Mesothelial cell of epicardium (in vitro differentiated cells): ENCODE measurements at regions not wholly inside any gene's neighbourhood (a gene's known extent, or its start where the extent isn't known, plus 50 kb on each side); places are given as distances from the start of the nearest gene placed in this dataset.

Experiments used
- DNase-seq, 2 experiments: peaks; one replicate each; pipeline ENCODE4 v3.0.0; 2021; ENCODE audit warnings: low spot score in 2 of 2; ENCODE audit not compliant: unreplicated experiment in 2 of 2
- H3K27ac Mint-ChIP-seq: 2 replicates; pipeline ENCODE4 v1.8.0; 2021; ENCODE audit warnings: mixed read lengths
- H3K27me3 Mint-ChIP-seq: 2 replicates; pipeline ENCODE4 v1.8.0; 2021; ENCODE audit warnings: low read depth, mixed read lengths
- H3K36me3 Mint-ChIP-seq: 2 replicates; pipeline ENCODE4 v1.8.0; 2021; ENCODE audit warnings: mixed read lengths
- H3K4me1 Mint-ChIP-seq: 2 replicates; pipeline ENCODE4 v1.8.0; 2021; ENCODE audit warnings: mixed read lengths
- H3K4me3 Mint-ChIP-seq: 2 replicates; pipeline ENCODE4 v1.8.0; 2021; ENCODE audit warnings: mild to moderate bottlenecking, moderate library complexity, mixed read lengths
- H3K9me3 Mint-ChIP-seq: 2 replicates; pipeline ENCODE4 v1.8.0; 2021; ENCODE audit warnings: mixed read lengths
- TF ChIP-seq, protein P1 (sequence below): fragments of 200-600 bp; sonication (generic); IDR thresholded peaks from one replicate; pipeline ENCODE4 v1.5.0; 2021; ENCODE audit warnings: antibody characterized with exemption; ENCODE audit not compliant: unreplicated experiment

DNA sequence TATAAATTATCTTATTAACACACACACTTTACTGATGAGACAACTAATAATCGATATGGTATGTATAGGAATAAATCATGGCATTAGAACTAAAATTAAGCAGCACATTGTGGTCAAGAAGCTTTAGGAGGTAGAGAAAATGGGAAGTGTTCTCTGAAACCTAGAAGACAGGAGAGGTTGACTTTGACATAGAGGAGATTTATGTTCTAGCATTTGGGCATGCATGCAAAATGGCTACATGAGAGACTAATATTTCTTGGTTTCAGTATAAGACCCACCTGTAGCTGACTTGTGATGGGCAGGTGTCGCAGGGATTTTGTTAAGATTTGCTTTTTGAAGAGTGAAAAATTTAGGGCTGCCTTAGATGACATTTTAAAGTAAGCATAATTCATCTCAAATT is 209.7 kb upstream of the POU1F1 start:
- Mint-ChIP-seq H3K4me3 (no peak overlapping the region), H3K27me3 (peaks cover 7% of the 10 kb centered on the region), H3K27ac (no peak overlapping the region), H3K9me3 (no peaks in the 10 kb centered on the region), H3K36me3 (no peaks in the 10 kb centered on the region), H3K4me1 (no peaks in the 10 kb centered on the region)
- no peak for DNase-seq
- TF ChIP-seq, protein P1, sequence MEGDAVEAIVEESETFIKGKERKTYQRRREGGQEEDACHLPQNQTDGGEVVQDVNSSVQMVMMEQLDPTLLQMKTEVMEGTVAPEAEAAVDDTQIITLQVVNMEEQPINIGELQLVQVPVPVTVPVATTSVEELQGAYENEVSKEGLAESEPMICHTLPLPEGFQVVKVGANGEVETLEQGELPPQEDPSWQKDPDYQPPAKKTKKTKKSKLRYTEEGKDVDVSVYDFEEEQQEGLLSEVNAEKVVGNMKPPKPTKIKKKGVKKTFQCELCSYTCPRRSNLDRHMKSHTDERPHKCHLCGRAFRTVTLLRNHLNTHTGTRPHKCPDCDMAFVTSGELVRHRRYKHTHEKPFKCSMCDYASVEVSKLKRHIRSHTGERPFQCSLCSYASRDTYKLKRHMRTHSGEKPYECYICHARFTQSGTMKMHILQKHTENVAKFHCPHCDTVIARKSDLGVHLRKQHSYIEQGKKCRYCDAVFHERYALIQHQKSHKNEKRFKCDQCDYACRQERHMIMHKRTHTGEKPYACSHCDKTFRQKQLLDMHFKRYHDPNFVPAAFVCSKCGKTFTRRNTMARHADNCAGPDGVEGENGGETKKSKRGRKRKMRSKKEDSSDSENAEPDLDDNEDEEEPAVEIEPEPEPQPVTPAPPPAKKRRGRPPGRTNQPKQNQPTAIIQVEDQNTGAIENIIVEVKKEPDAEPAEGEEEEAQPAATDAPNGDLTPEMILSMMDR, result no peak

- Mint-ChIP-seq H3K9me3 (peaks cover under 1% of the 10 kb centered on the region), H3K4me1 (no peaks in the 10 kb centered on the region), H3K36me3 (no peaks in the 10 kb centered on the region), H3K4me3 (no peak overlapping the region), H3K27ac (no peak overlapping the region), H3K27me3 (no peaks in the 10 kb centered on the region)
- DNase-seq, result no peak
- TF ChIP-seq, protein P1, result no peak
Measured at GRCh38 chr3:87478716-87479115, 202.3 kb upstream of the POU1F1 start.

GRCh38 chr3:87473944-87474343 is 197.6 kb upstream of the POU1F1 start:
- H3K9me3 Mint-ChIP-seq, result peaks cover 26% of the 10 kb centered on the region
- no peak overlapping the region for H3K27ac Mint-ChIP-seq
- no peak for DNase-seq
- no peaks in the 10 kb centered on the region for H3K36me3 Mint-ChIP-seq
- no peaks in the 10 kb centered on the region for H3K27me3 Mint-ChIP-seq
- H3K4me3 Mint-ChIP-seq, result no peak overlapping the region
- H3K4me1 Mint-ChIP-seq, result no peaks in the 10 kb centered on the region
- TF ChIP-seq, protein P1, result no peak

DNA sequence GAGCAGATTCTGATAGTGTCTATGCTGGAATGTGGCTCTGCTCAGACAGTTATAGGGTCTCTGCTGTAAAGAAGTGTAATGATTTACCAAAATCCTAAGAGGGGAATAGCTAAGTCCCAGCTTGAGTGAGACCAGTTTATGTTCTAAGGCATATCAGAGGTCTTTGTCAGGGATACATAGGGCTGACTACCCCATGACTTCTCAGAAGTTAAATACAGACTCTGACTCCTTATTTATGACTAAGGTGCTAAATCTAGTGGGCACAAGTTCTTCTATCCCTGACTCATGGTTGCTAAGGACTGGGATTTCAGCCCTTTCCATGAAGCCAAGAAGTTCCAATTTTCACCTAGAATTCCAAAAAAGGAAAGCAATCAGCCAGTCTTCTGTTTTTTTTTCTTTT is 192.6 kb upstream of the POU1F1 start:
- Mint-ChIP-seq H3K4me1 (no peaks in the 10 kb centered on the region), H3K27ac (no peak overlapping the region), H3K27me3 (no peaks in the 10 kb centered on the region), H3K4me3 (no peak overlapping the region), H3K9me3 (peaks cover 51% of the 10 kb centered on the region), H3K36me3 (no peaks in the 10 kb centered on the region)
- TF ChIP-seq, protein P1, result no peak
- DNase-seq, result no peak

GRCh38 chr3:87468235-87468634 is 191.9 kb upstream of the POU1F1 start:
- Mint-ChIP-seq H3K4me1 (no peaks in the 10 kb centered on the region), H3K27ac (no peak overlapping the region), H3K9me3 (peaks cover 46% of the 10 kb centered on the region), H3K36me3 (no peaks in the 10 kb centered on the region), H3K27me3 (no peaks in the 10 kb centered on the region), H3K4me3 (no peak overlapping the region)
- DNase-seq, result no peak
- TF ChIP-seq, protein P1, result no peak

GRCh38 chr3:87462228-87462627 is 185.8 kb upstream of the POU1F1 start:
- no peak overlapping the region for H3K4me3 Mint-ChIP-seq
- peaks cover 18% of the 10 kb centered on the region for H3K9me3 Mint-ChIP-seq
- TF ChIP-seq, protein P1, result no peak
- H3K27me3 Mint-ChIP-seq, result no peaks in the 10 kb centered on the region
- no peaks in the 10 kb centered on the region for H3K4me1 Mint-ChIP-seq
- DNase-seq, result no peak
- H3K36me3 Mint-ChIP-seq, result no peaks in the 10 kb centered on the region
- H3K27ac Mint-ChIP-seq, result no peak overlapping the region
